AG04450 (cell line): ENCODE measurements at regions not wholly inside any gene's neighbourhood (a gene's known extent, or its start where the extent isn't known, plus 50 kb on each side); places are given as distances from the start of the nearest gene placed in this dataset.

Source experiments
- CTCF ChIA-PET: fragments of 300-600, 350-600 bp; formaldehyde crosslinking; extraction: SDS; loops from one replicate; lab custom pipeline; 2022; ENCODE audit warnings: antibody characterized with exemption, inconsistent platforms; lab: Charles Lee
- POLR2A ChIA-PET: fragments of 350-600 bp; formaldehyde crosslinking; extraction: SDS; loops from one replicate; lab custom pipeline; 2021; ENCODE audit warnings: antibody characterized with exemption, inconsistent platforms; lab: Yijun Ruan, JAX
- DNase-seq: peaks from one replicate; pipeline ENCODE4 v3.0.0-alpha.2; 2011; ENCODE audit warnings: low read depth, low spot score
- H3K27ac ChIP-seq: one replicate; pipeline ENCODE4 v1.5.1; 2012; ENCODE audit warnings: low read depth, low read length, control low read depth
- H3K27me3 ChIP-seq: one replicate; pipeline ENCODE4 v1.6.0; 2012; ENCODE audit warnings: low read length; ENCODE audit not compliant: control insufficient read depth, insufficient read depth
- H3K4me3 ChIP-seq: 2 replicates; pipeline ENCODE4 v1.5.1; 2011; ENCODE audit warnings: mild to moderate bottlenecking, low read depth, low read length, control low read depth
- H3K9me3 ChIP-seq: 2 replicates; pipeline ENCODE4 v1.5.1; 2012; ENCODE audit warnings: low read length; ENCODE audit not compliant: control insufficient read depth, insufficient read depth
- TF ChIP-seq, protein P1 (sequence below): IDR thresholded peaks from 2 replicates; pipeline ENCODE4 v1.5.1; 2011; ENCODE audit warnings: low read depth, low read length, control low read depth, inconsistent platforms

- ChIA-PET POLR2A (no interaction called here), CTCF (interaction anchor here (1.6 kb wide), 1 partner anchor 19 kb away, joined by 4 read pairs; no protein-coding TSS in a partner anchor)
- Histone ChIP-seq H3K9me3 (no peaks in the 10 kb centered on the region), H3K27me3 (peaks cover 20% of the 10 kb centered on the region), H3K4me3 (no peak overlapping the region), H3K27ac (no peak overlapping the region)
- no peak for DNase-seq
- TF ChIP-seq, protein P1, sequence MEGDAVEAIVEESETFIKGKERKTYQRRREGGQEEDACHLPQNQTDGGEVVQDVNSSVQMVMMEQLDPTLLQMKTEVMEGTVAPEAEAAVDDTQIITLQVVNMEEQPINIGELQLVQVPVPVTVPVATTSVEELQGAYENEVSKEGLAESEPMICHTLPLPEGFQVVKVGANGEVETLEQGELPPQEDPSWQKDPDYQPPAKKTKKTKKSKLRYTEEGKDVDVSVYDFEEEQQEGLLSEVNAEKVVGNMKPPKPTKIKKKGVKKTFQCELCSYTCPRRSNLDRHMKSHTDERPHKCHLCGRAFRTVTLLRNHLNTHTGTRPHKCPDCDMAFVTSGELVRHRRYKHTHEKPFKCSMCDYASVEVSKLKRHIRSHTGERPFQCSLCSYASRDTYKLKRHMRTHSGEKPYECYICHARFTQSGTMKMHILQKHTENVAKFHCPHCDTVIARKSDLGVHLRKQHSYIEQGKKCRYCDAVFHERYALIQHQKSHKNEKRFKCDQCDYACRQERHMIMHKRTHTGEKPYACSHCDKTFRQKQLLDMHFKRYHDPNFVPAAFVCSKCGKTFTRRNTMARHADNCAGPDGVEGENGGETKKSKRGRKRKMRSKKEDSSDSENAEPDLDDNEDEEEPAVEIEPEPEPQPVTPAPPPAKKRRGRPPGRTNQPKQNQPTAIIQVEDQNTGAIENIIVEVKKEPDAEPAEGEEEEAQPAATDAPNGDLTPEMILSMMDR, result no peak
These were observed 117.7 kb upstream of the PODXL start for GRCh38 chr7:131674131-131674530.

- Histone ChIP-seq H3K27me3 (peaks cover 20% of the 10 kb centered on the region), H3K4me3 (no peak overlapping the region), H3K27ac (no peak overlapping the region), H3K9me3 (no peaks in the 10 kb centered on the region)
- POLR2A ChIA-PET, result no interaction called here
- CTCF ChIA-PET, result interaction anchor here (1.6 kb wide), 1 partner anchor 19 kb away, joined by 4 read pairs; no protein-coding TSS in a partner anchor
- no peak for DNase-seq
- TF ChIP-seq, protein P1, result no peak
These were observed 117.1 kb upstream of the PODXL start for GRCh38 chr7:131673576-131673975.

DNA sequence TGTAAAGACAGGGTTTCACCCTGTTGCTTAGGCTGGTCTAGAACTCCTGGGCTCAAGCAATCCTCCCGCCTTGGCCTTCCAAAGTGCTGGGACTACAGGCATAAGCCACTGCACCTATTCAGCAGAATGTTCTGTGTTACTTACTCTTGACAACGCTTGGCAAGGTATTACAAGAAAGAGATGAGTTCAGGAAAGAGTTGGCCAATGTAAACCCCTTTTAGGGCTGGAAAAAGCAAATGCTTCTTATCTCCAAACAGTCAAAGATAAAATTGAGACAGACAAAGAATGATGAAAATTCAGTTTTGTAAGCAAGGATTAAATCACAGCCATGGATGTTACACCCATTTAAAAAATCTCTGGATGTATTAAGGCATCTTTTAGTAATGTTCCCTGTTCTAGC is 114.0 kb upstream of the PODXL start:
- POLR2A ChIA-PET, result no interaction called here

DNA sequence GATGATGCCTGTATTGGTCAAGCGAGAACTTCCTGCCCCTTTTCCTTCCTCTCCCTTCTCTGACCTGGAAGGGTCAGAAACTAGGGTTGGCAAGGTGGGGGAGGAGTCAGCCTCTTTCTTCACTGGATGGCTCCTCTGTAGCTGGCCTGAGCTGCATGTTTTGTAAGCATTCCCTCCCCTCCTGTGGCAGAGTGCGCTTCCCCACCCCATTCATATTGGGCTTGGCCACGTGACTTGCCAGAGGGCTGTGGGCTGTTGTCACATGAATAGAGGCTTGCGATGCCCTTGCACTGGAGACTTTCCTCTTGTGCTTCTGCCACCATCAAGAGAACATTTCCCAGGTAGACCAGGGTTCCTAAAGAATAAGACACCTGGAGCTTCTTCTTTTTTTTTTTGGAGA is 111.3 kb upstream of the PODXL start:
- TF ChIP-seq, protein P1, result no peak
- POLR2A ChIA-PET, result no interaction called here
- no peak overlapping the region for H3K27ac ChIP-seq
- no peak for DNase-seq
- H3K27me3 ChIP-seq, result no peaks in the 10 kb centered on the region
- CTCF ChIA-PET, result no interaction called here
- no peaks in the 10 kb centered on the region for H3K9me3 ChIP-seq
- H3K4me3 ChIP-seq, result no peak overlapping the region

More for the DNA sequence above, 114.0 kb upstream of the PODXL start:
- H3K27ac ChIP-seq, result no peak overlapping the region
- peaks cover 15% of the 10 kb centered on the region for H3K27me3 ChIP-seq
- CTCF ChIA-PET, result no interaction called here
- TF ChIP-seq, protein P1, result no peak
- no peaks in the 10 kb centered on the region for H3K9me3 ChIP-seq
- no peak overlapping the region for H3K4me3 ChIP-seq
- DNase-seq, result no peak

- Histone ChIP-seq H3K27ac (no peak overlapping the region), H3K9me3 (no peaks in the 10 kb centered on the region), H3K27me3 (peaks cover 2% of the 10 kb centered on the region), H3K4me3 (no peak overlapping the region)
- no peak for DNase-seq
- TF ChIP-seq, protein P1, result no peak
- ChIA-PET CTCF (interaction anchor here (2.6 kb wide), 1 partner anchor 9 kb away, joined by 7 read pairs; no protein-coding TSS in a partner anchor), POLR2A (no interaction called here)
These were observed 108.6 kb upstream of the PODXL start for GRCh38 chr7:131665021-131665420.
